Activated CD4-positive, alpha-beta T cell treated with anti-CD3 and anti-CD28 coated beads for 24 hours (primary cell): ENCODE measurements at regions not wholly inside any gene's neighbourhood (a gene's known extent, or its start where the extent isn't known, plus 50 kb on each side); places are given as distances from the start of the nearest gene placed in this dataset.

Experiments
- DNase-seq, 2 donors: peaks; one replicate each; pipeline ENCODE4 v3.0.0-alpha.2; 2020; ENCODE audit warnings: low read depth in 2 of 2

DNA sequence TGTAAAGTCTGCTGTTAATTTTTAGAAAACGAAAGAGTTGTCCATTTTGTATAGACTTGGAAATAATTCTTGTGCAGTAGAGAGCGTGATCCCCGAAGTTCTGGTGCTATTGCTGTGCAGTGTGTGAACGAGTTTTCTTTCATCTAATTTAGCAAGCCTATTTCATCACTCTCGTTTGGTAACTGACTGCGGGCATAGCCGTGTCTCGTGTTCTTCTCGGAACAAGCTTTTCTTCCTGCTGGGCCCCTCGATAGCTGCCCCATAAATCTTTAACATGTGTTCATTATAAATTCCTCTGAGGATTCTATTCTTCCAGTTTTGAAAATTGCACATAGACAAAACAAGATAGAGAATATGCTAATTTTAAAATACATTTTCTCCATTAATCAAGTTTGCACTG is 622.0 kb upstream of the PFKP start:
- DNase-seq: no peak

DNA sequence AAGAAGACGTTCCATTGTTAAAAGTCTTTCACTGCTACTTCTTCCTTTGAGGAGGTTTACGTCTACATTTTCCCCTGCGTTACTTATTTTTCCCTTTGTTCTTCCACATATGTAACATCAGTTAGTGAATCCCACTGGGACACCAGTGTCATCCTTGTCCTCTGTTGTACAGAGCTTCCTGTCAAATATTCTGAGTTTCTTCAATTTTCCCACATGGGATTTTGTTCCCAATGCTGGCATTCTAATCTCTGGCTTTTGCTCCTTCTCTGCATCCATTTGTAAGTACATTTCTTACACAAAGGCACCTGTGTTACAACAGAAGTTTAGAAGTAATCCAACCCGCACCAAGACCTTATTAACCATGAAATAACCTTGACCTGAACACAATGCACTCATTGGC is 627.4 kb upstream of the PFKP start:
- no peak for DNase-seq

GRCh38 chr10:2439000-2439399 is 628.3 kb upstream of the PFKP start:
- DNase-seq: no peak

DNA sequence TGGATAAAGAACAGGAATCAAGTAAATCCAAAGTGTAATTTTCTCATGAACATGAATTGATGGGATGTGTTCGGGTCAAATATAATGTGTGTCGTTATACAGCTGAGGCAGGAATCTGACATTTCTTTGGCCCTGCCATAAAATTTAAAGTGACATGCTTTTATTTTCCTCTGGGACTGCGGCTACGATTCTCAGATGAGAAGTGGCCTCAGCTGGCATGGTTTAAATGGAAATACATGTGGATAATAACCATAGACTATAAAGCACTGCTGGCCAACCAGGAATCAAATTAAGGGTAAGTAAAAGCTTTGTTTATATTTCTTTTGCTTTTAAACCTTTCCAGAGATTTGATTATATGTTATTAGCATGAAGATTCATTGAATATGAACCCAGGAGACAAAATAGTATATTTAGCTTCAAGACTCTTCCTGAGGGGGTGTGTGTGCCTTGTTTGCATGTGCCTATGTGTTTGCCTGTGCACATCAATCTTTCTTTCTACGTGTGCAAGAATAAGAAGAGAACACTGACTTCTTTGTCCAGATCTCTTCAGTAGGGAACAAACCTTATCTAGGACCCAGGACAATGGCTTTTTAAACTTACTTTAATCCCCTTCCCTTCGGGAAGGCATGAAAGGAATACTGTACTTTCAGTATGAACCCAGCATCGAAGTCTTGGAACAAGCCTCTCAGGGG is 629.0 kb upstream of the PFKP start:
- no peak for DNase-seq

DNA sequence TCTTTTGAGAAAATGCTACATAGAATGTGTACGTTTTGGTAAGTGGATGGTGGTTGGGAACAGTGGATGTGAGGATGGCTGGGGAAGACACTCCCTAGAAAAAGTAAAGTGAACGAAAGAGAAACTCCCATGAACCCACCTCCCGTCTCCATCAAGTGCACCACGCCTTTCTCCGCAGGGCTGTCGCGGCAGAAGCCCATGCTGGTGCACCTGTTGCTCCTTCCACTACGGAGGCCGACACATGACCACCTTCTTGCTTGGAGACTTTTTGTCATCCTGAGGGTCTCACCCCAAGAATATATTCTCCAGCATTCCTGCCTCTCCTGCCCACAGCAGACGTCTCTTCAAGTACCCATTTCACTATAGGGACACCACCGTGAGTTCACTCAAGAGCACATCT is 630.4 kb upstream of the PFKP start:
- no peak for DNase-seq

GRCh38 chr10:2431961-2432360 is 635.4 kb upstream of the PFKP start:
- DNase-seq: no peak

DNA sequence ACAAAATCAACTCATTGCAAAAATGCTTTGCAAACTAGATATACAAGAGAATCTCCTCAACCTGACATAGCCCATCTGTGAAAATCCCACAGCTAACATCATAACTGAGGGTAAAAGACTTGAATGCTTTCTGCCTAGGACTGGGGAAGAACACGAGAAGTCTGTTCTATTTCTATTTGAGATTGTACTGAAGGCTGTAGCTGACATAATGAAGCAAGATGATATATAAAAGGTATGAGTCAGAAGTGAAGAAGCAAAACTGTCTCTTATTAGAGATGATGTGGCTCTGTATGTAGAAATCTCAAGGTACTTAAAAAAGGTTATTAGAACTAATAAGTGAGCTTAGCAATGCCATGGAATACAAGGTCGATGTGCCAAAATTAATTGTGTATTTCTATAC is 639.9 kb upstream of the PFKP start:
- no peak for DNase-seq

- no peak for DNase-seq
Measured at GRCh38 chr10:2425320-2425719, 642.0 kb upstream of the PFKP start.

- no peak for DNase-seq
Measured at GRCh38 chr10:2414562-2414961, 652.8 kb upstream of the PFKP start.

- DNase-seq: no peak
Measured at GRCh38 chr10:2414039-2414438, 653.3 kb upstream of the PFKP start.

- no peak for DNase-seq
Measured at GRCh38 chr10:2410049-2410448, 657.3 kb upstream of the PFKP start.

GRCh38 chr10:2401459-2401858 is 664.1 kb upstream of the ADARB2 start:
- no peak for DNase-seq

DNA sequence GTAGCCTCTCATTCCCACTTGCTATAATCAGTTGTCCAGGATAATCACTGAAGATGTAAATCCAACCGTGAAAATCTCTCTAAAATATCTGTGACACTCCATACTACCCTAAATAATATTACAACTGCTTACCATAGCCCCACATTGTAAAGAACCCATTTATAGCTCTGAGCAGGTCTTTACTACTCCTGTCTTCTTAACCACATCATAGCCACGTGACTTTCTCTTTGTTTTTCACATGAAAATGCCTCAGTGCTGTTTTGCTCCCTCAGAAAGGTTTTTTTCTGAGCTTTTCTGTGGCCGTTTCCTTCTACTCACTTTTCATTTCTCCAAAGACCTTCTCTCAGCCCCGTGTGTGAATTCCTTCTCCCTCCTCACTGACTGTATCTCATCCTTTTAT is 662.2 kb upstream of the ADARB2 start:
- no peak for DNase-seq

GRCh38 chr10:2392145-2392812 is 655.0 kb upstream of the ADARB2 start:
- DNase-seq: no peak

DNA sequence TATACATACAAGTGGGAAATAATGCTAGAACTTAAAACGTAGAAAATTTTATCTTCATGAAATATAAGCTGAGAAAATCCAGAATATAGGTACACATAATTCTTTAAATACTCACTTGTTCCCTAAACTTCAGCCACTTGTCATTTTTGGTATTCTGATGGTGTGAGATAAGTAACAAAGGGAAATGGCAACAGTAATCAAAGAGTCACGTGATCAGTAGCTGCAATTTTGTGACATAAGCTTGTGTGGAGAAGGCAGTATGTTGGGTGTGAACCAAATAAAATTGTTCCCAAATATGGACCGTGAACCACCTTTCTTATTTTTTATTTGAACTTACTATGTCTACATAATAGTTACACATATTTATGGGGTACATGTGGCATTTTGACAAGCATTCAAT is 650.3 kb upstream of the ADARB2 start:
- no peak for DNase-seq

DNA sequence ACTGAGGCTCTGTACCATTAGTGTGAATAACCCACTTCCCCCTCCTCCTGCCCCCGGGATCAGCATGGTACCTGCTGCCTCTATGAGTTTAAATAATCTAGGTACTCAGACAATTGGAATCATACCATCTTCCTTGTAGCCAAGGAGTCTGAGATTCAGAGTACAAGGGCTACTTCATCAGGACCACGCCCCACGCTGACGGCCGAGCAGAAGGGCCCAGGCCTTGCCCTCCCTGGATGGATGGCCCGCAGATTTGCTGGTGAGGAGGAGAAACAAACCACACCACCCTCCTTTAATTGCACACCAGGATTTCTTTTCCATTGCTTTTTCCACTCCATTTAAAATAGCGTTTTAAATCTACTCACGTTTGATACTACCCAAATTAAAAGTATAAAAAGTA is 649.9 kb upstream of the ADARB2 start:
- DNase-seq: no peak

DNA sequence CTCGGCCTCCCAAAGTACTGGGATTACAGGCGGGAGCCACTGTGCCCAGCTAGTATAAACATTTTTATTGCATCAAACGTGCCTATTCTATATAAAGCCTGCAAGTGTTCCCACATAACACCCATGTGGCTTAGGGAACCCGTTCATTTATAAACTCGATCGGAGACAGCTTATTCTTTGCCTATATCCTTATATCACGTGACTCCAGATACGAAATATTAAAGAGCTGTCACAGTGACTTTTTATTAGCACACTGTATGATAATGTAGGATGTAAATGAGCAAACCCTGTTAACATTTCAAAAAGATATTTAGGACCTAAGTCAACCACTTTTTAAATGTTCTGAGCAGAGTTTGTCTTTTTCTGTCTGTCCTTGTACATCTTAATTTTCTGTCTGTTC is 642.9 kb upstream of the ADARB2 start:
- no peak for DNase-seq

DNA sequence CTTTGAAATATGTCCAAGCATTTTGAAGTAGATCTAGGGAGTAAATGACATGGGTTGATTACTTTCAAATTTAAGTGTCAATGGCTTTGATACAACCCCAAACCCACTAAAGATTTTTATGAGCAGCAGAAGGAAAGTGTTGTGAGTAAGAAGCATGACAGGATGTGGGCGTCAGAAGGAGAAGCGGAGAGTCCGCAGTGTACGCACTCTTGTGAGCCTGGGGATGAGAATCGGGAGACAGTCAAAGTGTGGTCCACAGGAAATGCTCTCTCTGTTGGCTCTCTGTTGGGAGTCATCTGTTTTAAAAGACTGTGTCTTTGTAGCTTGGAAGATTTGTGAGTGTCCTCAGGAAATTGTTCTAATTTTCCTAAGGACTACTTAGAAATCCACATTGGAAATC is 629.8 kb upstream of the ADARB2 start:
- DNase-seq: no peak

GRCh38 chr10:2366264-2366931 is 629.1 kb upstream of the ADARB2 start:
- no peak for DNase-seq

- DNase-seq: no peak
Measured at GRCh38 chr10:2362331-2362730, 625.0 kb upstream of the ADARB2 start.

DNA sequence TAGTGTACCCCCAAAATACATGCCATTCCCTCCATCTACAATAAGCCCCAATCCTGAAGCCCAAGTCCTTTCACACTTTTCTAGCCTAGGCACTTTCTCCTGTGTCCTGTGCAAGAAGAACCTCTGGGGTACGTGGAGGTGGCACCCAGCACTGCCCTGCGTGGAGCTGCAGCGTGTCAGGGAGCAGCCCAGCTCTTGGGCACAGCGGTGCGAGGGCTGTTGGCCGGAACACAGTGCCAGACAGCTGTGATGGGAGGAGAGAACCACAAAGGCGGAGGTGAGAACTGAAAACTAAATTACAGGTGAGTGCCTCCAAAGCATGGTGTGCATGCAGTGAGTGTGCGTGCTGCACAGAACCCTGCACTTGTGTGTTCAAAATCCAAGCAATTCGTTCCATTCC is 621.3 kb upstream of the ADARB2 start:
- DNase-seq: no peak

- no peak for DNase-seq
Measured at GRCh38 chr10:2356670-2357069, 619.3 kb upstream of the ADARB2 start.

GRCh38 chr10:2351566-2351965 is 614.2 kb upstream of the ADARB2 start:
- DNase-seq: no peak
